Neuronal stem cell (in vitro differentiated cells): ENCODE measurements at regions not wholly inside any gene's neighbourhood (a gene's known extent, or its start where the extent isn't known, plus 50 kb on each side); places are given as distances from the start of the nearest gene placed in this dataset.

Source experiments
- DNase-seq: peaks from one replicate; pipeline ENCODE4 v3.0.0-alpha.2; 2013; ENCODE audit warnings: low spot score
- H2AFZ ChIP-seq: one replicate; pipeline ENCODE4 v1.6.1; 2013; ENCODE audit warnings: mild to moderate bottlenecking, low read length, inconsistent platforms
- H2AK5ac ChIP-seq: 2 replicates; pipeline ENCODE4 v1.6.1; 2013; ENCODE audit warnings: low read depth, mild to moderate bottlenecking, inconsistent platforms, low read length, moderate library complexity, mixed read lengths
- H2BK120ac ChIP-seq: 2 replicates; pipeline ENCODE4 v1.6.1; 2013; ENCODE audit warnings: low read depth, mild to moderate bottlenecking, inconsistent platforms, low read length, moderate library complexity, mixed read lengths
- H2BK12ac ChIP-seq: one replicate; pipeline ENCODE4 v1.6.1; 2013; ENCODE audit warnings: low read length, inconsistent platforms
- H2BK15ac ChIP-seq: 2 replicates; pipeline ENCODE4 v1.6.1; 2013; ENCODE audit warnings: mild to moderate bottlenecking, low read length, inconsistent platforms, mixed read lengths
- H2BK5ac ChIP-seq: one replicate; pipeline ENCODE4 v1.6.1; 2013; ENCODE audit warnings: inconsistent platforms, mild to moderate bottlenecking, low read length, moderate library complexity
- H3K14ac ChIP-seq: one replicate; pipeline ENCODE4 v1.6.1; 2013; ENCODE audit warnings: low read length, inconsistent platforms
- H3K18ac ChIP-seq: 2 replicates; pipeline ENCODE4 v1.6.1; 2013; ENCODE audit warnings: low read length, inconsistent platforms
- H3K23ac ChIP-seq: 2 replicates; pipeline ENCODE4 v1.6.1; 2013; ENCODE audit warnings: low read depth, mild to moderate bottlenecking, mixed read lengths, low read length, inconsistent platforms; ENCODE audit not compliant: poor library complexity
- H3K27ac ChIP-seq: replicated peaks from 3 replicates; pipeline ENCODE4 v1.5.1; 2013; ENCODE audit warnings: low read length, inconsistent platforms
- H3K27me3 ChIP-seq, 3 experiments: 2 replicates each; pipeline ENCODE4 v1.6.1; 2013; ENCODE audit warnings: low read length in 3 of 3, mild to moderate bottlenecking in 2 of 3, inconsistent platforms in 1 of 3, low read depth in 1 of 3, mixed read lengths in 1 of 3, moderate library complexity in 1 of 3; ENCODE audit not compliant: control insufficient read depth in 3 of 3, insufficient read depth in 3 of 3
- H3K36me3 ChIP-seq, 2 donors: replicated peaks in 1 of 2; 2 replicates each; pipeline ENCODE4 v1.6.1; 2013; ENCODE audit warnings: low read length in 2 of 2; ENCODE audit not compliant: control insufficient read depth in 2 of 2, insufficient read depth in 2 of 2
- H3K4ac ChIP-seq: 2 replicates; pipeline ENCODE4 v1.6.1; 2013; ENCODE audit warnings: inconsistent platforms, mild to moderate bottlenecking, low read length, moderate library complexity
- H3K4me1 ChIP-seq, 2 donors: 1 replicate in 1 of 2; 2 replicates in 1 of 2; pipeline ENCODE4 v1.6.1; 2013; ENCODE audit warnings: low read length in 2 of 2, low read depth in 1 of 2; ENCODE audit not compliant: control insufficient read depth in 2 of 2, insufficient read depth in 1 of 2
- H3K4me2 ChIP-seq: one replicate; pipeline ENCODE4 v1.6.1; 2013; ENCODE audit warnings: mild to moderate bottlenecking, low read length, inconsistent platforms; ENCODE audit not compliant: insufficient read depth, poor library complexity, severe bottlenecking
- H3K4me3 ChIP-seq, 2 donors: 2 replicates each; pipeline ENCODE4 v1.5.1; 2013; ENCODE audit warnings: low read length in 2 of 2, mild to moderate bottlenecking in 2 of 2, inconsistent platforms in 1 of 2, moderate library complexity in 1 of 2
- H3K79me1 ChIP-seq: one replicate; pipeline ENCODE4 v1.6.1; 2013; ENCODE audit warnings: low read depth, mild to moderate bottlenecking, inconsistent platforms, low read length, moderate library complexity
- H3K9ac ChIP-seq: one replicate; pipeline ENCODE4 v1.6.1; 2013; ENCODE audit warnings: mild to moderate bottlenecking, low read depth, low read length, inconsistent platforms; ENCODE audit not compliant: poor library complexity
- H3K9me3 ChIP-seq, 2 donors: replicated peaks in 1 of 2; 2 replicates each; pipeline versions ENCODE3 to v1.6.1; 2013; ENCODE audit warnings: low read length in 2 of 2, mild to moderate bottlenecking in 2 of 2, inconsistent platforms in 1 of 2, low read depth in 1 of 2, mixed read lengths in 1 of 2, moderate library complexity in 1 of 2; ENCODE audit not compliant: control insufficient read depth in 2 of 2, insufficient read depth in 1 of 2
- H4K8ac ChIP-seq: one replicate; pipeline ENCODE4 v1.6.1; 2013; ENCODE audit warnings: low read depth, mild to moderate bottlenecking, inconsistent platforms, low read length, moderate library complexity
- H4K91ac ChIP-seq: one replicate; pipeline ENCODE4 v1.6.1; 2013; ENCODE audit warnings: low read length, low read depth, mild to moderate bottlenecking, inconsistent platforms; ENCODE audit not compliant: poor library complexity
- WGBS, 2 donors: extraction: QIAGEN DNeasy Blood & Tissue Kit; methylation state at CpG; one replicate each; pipeline ENCODE4 v1.1.7; 2013; ENCODE audit warnings: missing lambda C conversion rate in 2 of 2, mixed read lengths in 1 of 2; ENCODE audit not compliant: insufficient read length in 2 of 2, insufficient replicate concordance in 1 of 2; ENCODE audit errors: extremely low coverage in 2 of 2; 5-methylcytosine and 5-hydroxymethylcytosine counted together

- no peak overlapping the region for H4K91ac ChIP-seq
- H2BK12ac ChIP-seq = no peak overlapping the region
- no peak overlapping the region for H2AK5ac ChIP-seq
- H3K14ac ChIP-seq = no peak overlapping the region
- WGBS, 2 donors = no CpG with 5 or more reads among the region's 4 CpGs
- no peak overlapping the region for H3K4ac ChIP-seq
- H3K9me3 ChIP-seq = no peaks in the 10 kb centered on the region
- H3K9ac ChIP-seq = no peak overlapping the region
- no peak overlapping the region for H3K23ac ChIP-seq
- no peak overlapping the region for H3K18ac ChIP-seq
- H2BK15ac ChIP-seq = no peak overlapping the region
- H2BK120ac ChIP-seq = no peak overlapping the region
- peak overlapping the region; percentile 50 for H2AFZ ChIP-seq
- no peak overlapping the region for H3K4me2 ChIP-seq
- no peaks in the 10 kb centered on the region for H3K79me1 ChIP-seq
- no peak overlapping the region for H3K27ac ChIP-seq
- no peak for DNase-seq
- no peaks in the 10 kb centered on the region for H3K4me1 ChIP-seq
- no peak overlapping the region for H3K4me3 ChIP-seq
- no peaks in the 10 kb centered on the region for H3K36me3 ChIP-seq
- no peak overlapping the region for H2BK5ac ChIP-seq
- no peak overlapping the region for H4K8ac ChIP-seq
- H3K27me3 ChIP-seq = no peaks in the 10 kb centered on the region
Observed at GRCh38 chr12:72832024-72832423, 559.9 kb downstream of the TRHDE start.

- Histone ChIP-seq H3K4ac (no peak overlapping the region), H3K18ac (no peak overlapping the region), H3K36me3 (no peaks in the 10 kb centered on the region), H2BK120ac (no peak overlapping the region), H3K14ac (no peak overlapping the region), H2AK5ac (no peak overlapping the region), H3K4me1 (no peaks in the 10 kb centered on the region), H3K79me1 (no peaks in the 10 kb centered on the region), H2BK5ac (no peak overlapping the region), H3K9ac (no peak overlapping the region), H3K9me3 (no peaks in the 10 kb centered on the region), H2BK12ac (no peak overlapping the region), H4K91ac (no peak overlapping the region), H3K23ac (no peak overlapping the region), H3K4me3 (no peak overlapping the region), H2AFZ (no peak overlapping the region), H3K27me3 (no peaks in the 10 kb centered on the region), H3K4me2 (no peak overlapping the region), H2BK15ac (no peak overlapping the region), H3K27ac (no peak overlapping the region), H4K8ac (no peak overlapping the region)
- no peak for DNase-seq
Observed at GRCh38 chr12:72836194-72836593, 564.0 kb downstream of the TRHDE start.

- Histone ChIP-seq H3K36me3 (no peaks in the 10 kb centered on the region), H2BK120ac (no peak overlapping the region), H4K8ac (no peak overlapping the region), H2BK15ac (no peak overlapping the region), H3K4me2 (no peak overlapping the region), H3K79me1 (no peaks in the 10 kb centered on the region), H3K9ac (no peak overlapping the region), H4K91ac (no peak overlapping the region), H3K4me3 (no peak overlapping the region), H2AFZ (peak overlapping the region; percentile 64), H2BK12ac (no peak overlapping the region), H3K9me3 (peaks cover 0 to 4% of the 10 kb centered on the region in 2 donors), H3K23ac (no peak overlapping the region), H3K27me3 (no peaks in the 10 kb centered on the region), H3K14ac (no peak overlapping the region), H2AK5ac (no peak overlapping the region), H3K4me1 (no peaks in the 10 kb centered on the region), H3K4ac (no peak overlapping the region), H2BK5ac (no peak overlapping the region), H3K27ac (no peak overlapping the region), H3K18ac (no peak overlapping the region)
- WGBS, 2 donors = no CpG with 5 or more reads among the region's 1 CpG
- DNase-seq = no peak
Observed at GRCh38 chr12:72839696-72840095, 567.5 kb downstream of the TRHDE start.

GRCh38 chr12:72863671-72864070 is 591.5 kb downstream of the TRHDE start:
- H2BK120ac ChIP-seq = no peak overlapping the region
- no peak overlapping the region for H3K4me2 ChIP-seq
- H3K27me3 ChIP-seq = peaks cover 0 to 2% (median 0%) of the 10 kb centered on the region in 3 experiments
- DNase-seq = no peak
- H3K4ac ChIP-seq = no peak overlapping the region
- H4K91ac ChIP-seq = no peak overlapping the region
- H3K27ac ChIP-seq = no peak overlapping the region
- no peak overlapping the region for H3K14ac ChIP-seq
- H2BK15ac ChIP-seq = no peak overlapping the region
- no peaks in the 10 kb centered on the region for H3K9me3 ChIP-seq
- H4K8ac ChIP-seq = no peak overlapping the region
- H2AFZ ChIP-seq = no peak overlapping the region
- no peak overlapping the region for H3K18ac ChIP-seq
- H3K36me3 ChIP-seq = peaks cover 0 to 1% of the 10 kb centered on the region in 2 donors
- H2BK12ac ChIP-seq = no peak overlapping the region
- no peak overlapping the region for H3K9ac ChIP-seq
- no peaks in the 10 kb centered on the region for H3K4me1 ChIP-seq
- no peak overlapping the region for H3K23ac ChIP-seq
- H3K79me1 ChIP-seq = no peaks in the 10 kb centered on the region
- H2AK5ac ChIP-seq = no peak overlapping the region
- no peak overlapping the region for H2BK5ac ChIP-seq
- H3K4me3 ChIP-seq = no peak overlapping the region
- no CpG with 5 or more reads among the region's 2 CpGs for WGBS, 2 donors
